NCI-H1694 (cell line): ENCODE measurements at regions not wholly inside any gene's neighbourhood (a gene's known extent, or its start where the extent isn't known, plus 50 kb on each side); places are given as distances from the start of the nearest gene placed in this dataset.
"Not testable (repeated sequence)": the region's sequence is repeated elsewhere in the genome, so short reads cannot be mapped to it uniquely, and the experiment has no call there.

Source experiments
- DNase-seq: peaks from one replicate; lab custom pipeline; 2025; lab: John Stamatoyannopoulos, UW

- DNase-seq, result no peak
Observed at GRCh38 chr17:62150471-62150870, 85.4 kb upstream of the MED13 start.

GRCh38 chr17:62149961-62150360, 84.9 kb upstream of the MED13 start:
- DNase-seq, result no peak

- no peak for DNase-seq
Observed at GRCh38 chr17:62147284-62147683, 82.2 kb upstream of the MED13 start.

- no peak for DNase-seq
Observed at GRCh38 chr17:62140836-62141235, 75.8 kb upstream of the MED13 start.

- DNase-seq, result no peak
Observed at GRCh38 chr17:62140376-62140775, 75.3 kb upstream of the MED13 start.

- not testable (repeated sequence) for DNase-seq
Observed at GRCh38 chr17:62139690-62140354, 74.7 kb upstream of the MED13 start.

- no peak for DNase-seq
Observed at GRCh38 chr17:62139141-62139540, 74.1 kb upstream of the MED13 start.

- DNase-seq, result peak; percentile 16
Observed at GRCh38 chr17:62138676-62139121, 73.6 kb upstream of the MED13 start.

- not testable (repeated sequence) for DNase-seq
Observed at GRCh38 chr17:62137734-62138624, 72.9 kb upstream of the MED13 start.

- not testable (repeated sequence) for DNase-seq
Observed at GRCh38 chr17:62137013-62137733, 72.1 kb upstream of the MED13 start.

GRCh38 chr17:62135742-62136141, 70.7 kb upstream of the MED13 start:
- no peak for DNase-seq

GRCh38 chr17:62135096-62135495, 70.0 kb upstream of the MED13 start:
- DNase-seq, result not testable (repeated sequence)

GRCh38 chr17:62134397-62134796, 69.3 kb upstream of the MED13 start:
- DNase-seq, result no peak

- DNase-seq, result not testable (repeated sequence)
Observed at GRCh38 chr17:62131271-62131670, 66.2 kb upstream of the MED13 start.

- DNase-seq, result no peak
Observed at GRCh38 chr17:62130739-62131138, 65.7 kb upstream of the MED13 start.

GRCh38 chr17:62126292-62126691, 61.2 kb upstream of the MED13 start:
- DNase-seq, result no peak

- DNase-seq, result no peak
Observed at GRCh38 chr17:62125307-62125706, 60.2 kb upstream of the MED13 start.

- no peak for DNase-seq
Observed at GRCh38 chr17:62121025-62121730, 56.1 kb upstream of the MED13 start.

GRCh38 chr17:62119373-62119772, 54.3 kb upstream of the MED13 start:
- no peak for DNase-seq
